Endodermal cell (in vitro differentiated cells): ENCODE measurements at regions not wholly inside any gene's neighbourhood (a gene's known extent, or its start where the extent isn't known, plus 50 kb on each side); places are given as distances from the start of the nearest gene placed in this dataset.
"Not testable (repeated sequence)": the region's sequence is repeated elsewhere in the genome, so short reads cannot be mapped to it uniquely, and the experiment has no call there.

ENCODE experiments used
- DNase-seq: peaks from one replicate; pipeline ENCODE4 v3.0.0-alpha.2; 2017
- H3K27ac ChIP-seq: 2 replicates; pipeline ENCODE4 v1.5.1; 2013; ENCODE audit warnings: mild to moderate bottlenecking, low read depth, low read length, moderate library complexity
- H3K27me3 ChIP-seq: 2 replicates; pipeline ENCODE4 v1.6.1; 2013; ENCODE audit warnings: mild to moderate bottlenecking, low read length, moderate library complexity; ENCODE audit not compliant: insufficient read depth, control insufficient read depth, poor library complexity, severe bottlenecking
- H3K36me3 ChIP-seq: 2 replicates; pipeline ENCODE4 v1.7.0; 2013; ENCODE audit warnings: mild to moderate bottlenecking, low read length, moderate library complexity; ENCODE audit not compliant: control insufficient read depth, insufficient read depth
- H3K4me1 ChIP-seq: one replicate; pipeline ENCODE4 v1.7.0; 2013; ENCODE audit warnings: low read length; ENCODE audit not compliant: control insufficient read depth, insufficient read depth
- H3K4me3 ChIP-seq: 2 replicates; pipeline ENCODE4 v1.5.1; 2013; ENCODE audit warnings: mild to moderate bottlenecking, low read length, moderate library complexity
- H3K9ac ChIP-seq: 2 replicates; pipeline ENCODE4 v1.6.1; 2013; ENCODE audit warnings: mild to moderate bottlenecking, low read length, moderate library complexity; ENCODE audit not compliant: poor library complexity, severe bottlenecking; ENCODE audit errors: extremely low read depth
- H3K9me3 ChIP-seq: 2 replicates; pipeline ENCODE4 v1.6.1; 2013; ENCODE audit warnings: mild to moderate bottlenecking, low read length, moderate library complexity; ENCODE audit not compliant: control insufficient read depth
- H3K27ac Mint-ChIP-seq: 2 replicates; pipeline ENCODE4 v1.8.0; 2020; ENCODE audit warnings: mixed read lengths
- H3K27me3 Mint-ChIP-seq: 2 replicates; pipeline ENCODE4 v1.8.0; 2021; ENCODE audit warnings: mild to moderate bottlenecking, mixed read lengths; ENCODE audit not compliant: insufficient read depth
- H3K36me3 Mint-ChIP-seq: 2 replicates; pipeline ENCODE4 v1.8.0; 2020; ENCODE audit warnings: low read depth, mixed read lengths
- H3K4me1 Mint-ChIP-seq: 2 replicates; pipeline ENCODE4 v1.8.0; 2020; ENCODE audit warnings: mixed read lengths
- H3K4me3 Mint-ChIP-seq: 2 replicates; pipeline ENCODE4 v1.8.0; 2020; ENCODE audit warnings: mild to moderate bottlenecking, moderate library complexity, mixed read lengths
- H3K9me3 Mint-ChIP-seq: 2 replicates; pipeline ENCODE4 v1.8.0; 2020; ENCODE audit warnings: mild to moderate bottlenecking, mixed read lengths
- WGBS, 2 experiments: methylation state at CpG; one replicate each; pipeline versions ENCODE4 v1.1.5 to v1.1.7; 2013; ENCODE audit warnings: missing lambda C conversion rate in 2 of 2, mixed read lengths in 1 of 2; ENCODE audit not compliant: insufficient coverage in 1 of 2, insufficient read length in 1 of 2; 5-methylcytosine and 5-hydroxymethylcytosine counted together

DNA sequence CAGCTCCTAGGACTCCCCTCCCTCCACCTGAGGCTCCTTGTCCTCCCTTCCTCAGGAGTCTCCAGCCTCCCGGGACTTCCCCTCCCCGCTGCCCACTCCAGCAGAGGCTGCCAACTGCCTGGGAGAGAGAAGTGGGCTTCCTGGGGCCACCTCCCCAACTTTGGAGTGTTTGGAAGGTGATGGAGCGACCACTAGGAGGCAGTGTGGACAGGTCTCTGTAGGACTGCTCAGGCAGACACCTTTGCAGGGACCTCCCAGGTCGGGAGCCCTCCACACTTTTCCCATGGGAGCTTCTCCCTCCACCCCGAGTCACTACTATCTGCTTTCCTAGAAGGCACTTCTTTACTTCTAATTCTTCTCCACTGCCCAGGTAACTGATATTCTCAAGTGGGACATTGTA is 2747.2 kb upstream of the TPTE start:
- not testable (repeated sequence) for H3K27me3 Mint-ChIP-seq, H3K4me3 Mint-ChIP-seq, DNase-seq, H3K4me3 ChIP-seq, H3K27ac ChIP-seq, H3K27me3 ChIP-seq, H3K4me1 Mint-ChIP-seq, H3K9me3 ChIP-seq, H3K9ac ChIP-seq, H3K27ac Mint-ChIP-seq, H3K9me3 Mint-ChIP-seq, H3K36me3 ChIP-seq, H3K4me1 ChIP-seq, H3K36me3 Mint-ChIP-seq
- WGBS, 2 experiments, result no CpG with 5 or more reads among the region's 5 CpGs

DNA sequence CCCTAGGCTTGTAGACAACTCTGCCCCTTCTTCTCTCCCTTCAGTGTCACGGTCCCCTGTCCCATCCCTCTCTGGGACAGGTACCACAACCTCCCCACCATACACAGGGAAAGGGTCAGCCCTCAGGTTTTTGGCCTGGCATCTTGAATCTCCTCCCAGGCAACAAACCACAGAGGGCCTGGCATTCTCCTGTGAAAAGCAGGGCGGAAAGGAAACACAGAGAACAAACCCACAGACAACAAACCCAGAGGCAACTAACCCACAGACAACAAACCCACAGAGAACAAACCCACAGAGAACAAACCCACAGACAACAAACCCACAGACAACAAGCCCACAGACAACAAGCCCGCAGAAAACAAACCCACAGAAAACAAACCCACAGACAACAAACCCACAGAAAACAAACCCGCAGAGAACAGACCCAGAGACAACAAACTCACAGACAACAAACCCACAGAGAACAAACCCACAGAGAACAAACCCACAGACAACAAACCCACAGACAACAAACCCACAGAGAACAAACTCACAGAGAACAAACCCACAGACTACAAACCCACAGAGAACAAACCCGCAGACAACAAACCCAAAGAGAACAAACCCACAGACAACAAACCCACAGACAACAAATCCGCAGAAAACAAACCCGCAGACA is 2745.9 kb upstream of the TPTE start:
- not testable (repeated sequence) for H3K4me1 ChIP-seq, H3K36me3 ChIP-seq, H3K27me3 Mint-ChIP-seq, H3K4me3 ChIP-seq, H3K4me3 Mint-ChIP-seq, H3K27me3 ChIP-seq, H3K4me1 Mint-ChIP-seq, H3K9me3 Mint-ChIP-seq, H3K9me3 ChIP-seq, H3K9ac ChIP-seq, H3K36me3 Mint-ChIP-seq, H3K27ac ChIP-seq, H3K27ac Mint-ChIP-seq
- 95% methylated on average over 4 of the region's 7 CpGs; no CpG with 5 or more reads in 1 of the 2 experiments for WGBS, 2 experiments
- peak; percentile 8 for DNase-seq

DNA sequence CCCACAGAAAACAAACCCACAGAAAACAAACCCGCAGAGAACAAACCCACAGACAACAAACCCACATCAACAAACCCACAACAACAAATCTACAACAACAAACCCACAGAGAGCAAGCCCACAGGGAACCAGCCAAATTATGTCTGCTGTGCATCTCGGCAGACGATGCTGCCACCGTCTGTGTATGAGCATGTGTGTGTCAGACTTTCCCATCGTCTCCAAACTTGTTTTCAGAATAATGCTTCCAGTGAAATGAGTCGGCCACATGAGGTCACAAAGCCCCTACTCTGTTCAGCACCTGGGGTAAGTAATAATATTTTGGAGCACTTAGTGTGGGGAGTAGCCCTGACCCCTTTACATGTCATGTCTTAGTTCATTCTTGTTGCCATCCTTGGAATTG is 2745.3 kb upstream of the TPTE start:
- not testable (repeated sequence) for H3K27ac Mint-ChIP-seq, H3K4me1 ChIP-seq, H3K36me3 ChIP-seq, H3K27me3 Mint-ChIP-seq, H3K36me3 Mint-ChIP-seq, H3K4me3 Mint-ChIP-seq, H3K27ac ChIP-seq, H3K9me3 ChIP-seq, H3K9me3 Mint-ChIP-seq, H3K27me3 ChIP-seq, H3K4me1 Mint-ChIP-seq, H3K9ac ChIP-seq, DNase-seq, H3K4me3 ChIP-seq
- no CpG with 5 or more reads among the region's 6 CpGs for WGBS, 2 experiments

DNA sequence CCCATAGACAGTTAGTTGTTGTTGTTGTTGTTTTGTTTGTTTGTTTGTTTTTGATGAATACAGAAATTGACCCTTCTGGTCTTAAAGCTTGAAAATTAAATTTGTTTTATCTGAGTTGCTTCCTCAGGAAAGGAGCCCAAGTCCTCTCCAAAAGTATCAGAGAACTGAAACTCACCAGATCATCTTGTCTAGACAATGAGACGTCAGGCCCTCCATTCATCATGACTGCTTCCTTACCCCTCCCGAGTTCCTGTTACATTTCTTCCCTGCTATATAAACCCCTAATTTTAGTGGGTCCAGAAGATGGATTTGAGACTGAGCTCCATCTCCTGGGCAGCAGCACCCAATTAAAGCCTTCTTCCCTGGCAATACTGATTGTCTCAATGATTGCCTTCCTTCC is 2744.8 kb upstream of the TPTE start:
- not testable (repeated sequence) for H3K4me3 Mint-ChIP-seq, H3K4me1 ChIP-seq, H3K9ac ChIP-seq, H3K27me3 Mint-ChIP-seq, H3K27ac Mint-ChIP-seq, H3K36me3 ChIP-seq, H3K4me3 ChIP-seq, H3K9me3 Mint-ChIP-seq, H3K4me1 Mint-ChIP-seq, H3K36me3 Mint-ChIP-seq, H3K27me3 ChIP-seq, DNase-seq, H3K27ac ChIP-seq, H3K9me3 ChIP-seq
- WGBS, 2 experiments, result no CpG with 5 or more reads among the region's 2 CpGs

DNA sequence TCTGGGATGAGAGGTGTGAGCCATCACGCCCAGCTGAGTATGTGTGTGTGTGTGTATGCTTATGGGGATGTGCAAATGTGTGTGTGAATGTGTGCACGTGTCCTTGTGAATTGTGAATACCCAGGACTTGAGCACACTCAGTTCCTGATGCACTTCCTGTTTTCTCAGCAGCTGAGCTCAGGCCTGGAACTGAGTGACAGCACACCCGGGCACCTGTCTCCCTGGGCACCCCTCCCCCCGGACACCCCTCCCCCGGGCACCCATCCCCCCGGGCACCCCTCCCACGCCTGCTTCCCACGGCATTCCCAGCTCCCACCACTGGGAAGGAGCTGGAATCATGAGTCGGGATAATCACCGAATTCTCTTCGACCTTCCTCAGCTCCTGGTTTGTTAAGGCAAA is 2744.1 kb upstream of the TPTE start:
- WGBS, 2 experiments, result no CpG with 5 or more reads among the region's 11 CpGs
- not testable (repeated sequence) for H3K9me3 ChIP-seq, H3K36me3 ChIP-seq, H3K9ac ChIP-seq, H3K4me3 ChIP-seq, H3K4me1 Mint-ChIP-seq, H3K36me3 Mint-ChIP-seq, H3K4me1 ChIP-seq, H3K4me3 Mint-ChIP-seq, H3K27me3 Mint-ChIP-seq, H3K27me3 ChIP-seq, H3K9me3 Mint-ChIP-seq, H3K27ac ChIP-seq, H3K27ac Mint-ChIP-seq
- peak; percentile 29 for DNase-seq

DNA sequence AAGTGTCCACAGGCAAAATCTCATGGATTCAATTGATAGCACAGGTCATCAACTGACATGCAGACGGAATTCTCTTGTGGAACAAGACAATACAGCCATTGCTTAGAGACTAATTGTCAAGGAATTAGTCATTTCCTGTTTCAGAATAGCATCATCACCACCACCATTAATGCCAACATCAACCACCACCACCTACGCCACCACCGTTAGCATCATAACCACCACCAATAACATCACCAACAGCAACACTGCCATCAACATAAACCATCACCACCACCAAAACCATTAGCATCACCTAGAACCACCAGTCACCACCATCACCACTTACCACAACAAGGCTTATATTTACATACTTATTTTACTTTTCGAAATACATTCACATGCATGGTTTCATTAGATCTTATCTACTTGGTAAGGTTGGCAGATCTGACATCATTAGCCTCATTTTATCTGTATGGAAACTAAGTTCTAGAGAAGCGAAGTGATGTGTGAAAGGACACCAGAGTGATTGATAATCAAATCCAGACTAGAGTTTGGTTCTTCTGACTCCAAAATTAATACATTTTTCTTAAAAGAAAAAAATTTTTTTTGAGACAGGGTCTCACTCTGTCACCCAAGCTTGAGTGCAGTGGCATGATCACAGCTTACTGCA is 2733.8 kb upstream of the TPTE start:
- not testable (repeated sequence) for H3K27me3 Mint-ChIP-seq, H3K9ac ChIP-seq, H3K9me3 ChIP-seq, H3K36me3 Mint-ChIP-seq, H3K9me3 Mint-ChIP-seq, H3K4me1 Mint-ChIP-seq, H3K4me1 ChIP-seq, DNase-seq, H3K36me3 ChIP-seq, H3K27me3 ChIP-seq, H3K4me3 Mint-ChIP-seq, H3K4me3 ChIP-seq, H3K27ac Mint-ChIP-seq, H3K27ac ChIP-seq
- WGBS, 2 experiments, result no CpG with 5 or more reads among the region's 5 CpGs

DNA sequence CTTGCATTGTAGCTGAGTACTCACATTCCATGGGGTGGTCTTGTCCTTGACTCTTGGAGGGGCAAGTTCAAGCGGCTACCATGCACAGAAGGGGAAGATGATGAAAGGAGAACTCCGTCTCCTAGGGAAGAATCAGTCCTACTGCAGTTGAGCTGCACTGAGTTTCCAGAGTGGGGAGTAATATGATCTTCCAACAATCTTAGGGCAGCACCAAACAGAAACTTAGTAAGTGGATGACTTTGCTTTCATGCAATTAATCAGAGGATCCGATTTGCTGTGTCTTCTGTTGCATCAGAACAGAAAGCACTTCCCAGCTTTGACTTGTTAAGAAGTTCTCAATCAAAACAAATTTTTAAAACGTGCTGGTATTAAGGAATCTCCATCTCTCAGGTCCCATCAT is 2727.6 kb upstream of the TPTE start:
- DNase-seq, H3K9me3 Mint-ChIP-seq, H3K4me1 ChIP-seq, H3K27me3 Mint-ChIP-seq, H3K9ac ChIP-seq, H3K27ac Mint-ChIP-seq, H3K36me3 Mint-ChIP-seq, H3K27me3 ChIP-seq, H3K9me3 ChIP-seq, H3K4me3 ChIP-seq, H3K27ac ChIP-seq, H3K4me3 Mint-ChIP-seq, H3K4me1 Mint-ChIP-seq, H3K36me3 ChIP-seq: not testable (repeated sequence)
- WGBS, 2 experiments, result no CpG with 5 or more reads among the region's 4 CpGs
